ENCODE measurements at regions not wholly inside any gene's neighbourhood (a gene's known extent, or its start where the extent isn't known, plus 50 kb on each side); places are given as distances from the start of the nearest gene placed in this dataset.

GRCh38 chr5:33231935-33232334 lies 208.8 kb upstream of the TARS1 start:
- intact Hi-C loops (cut with micrococcal nuclease) = loop anchor here (2.0 kb wide), 1 partner anchor 89 kb away; no protein-coding TSS in a partner anchor
- Histone ChIP-seq H3K79me2 (ENCODE audit: control insufficient read depth, insufficient read depth, low read length) (no peaks in the 10 kb centered on the region), H3K36me3 (ENCODE audit: control insufficient read depth in 2 of 2, extremely low read depth in 1 of 2, insufficient read depth in 2 of 2, low read length in 2 of 2) (no peaks in the 10 kb centered on the region), H3K9me3 (replicated peaks; ENCODE audit: control insufficient read depth, insufficient read depth, low read length) (no peaks in the 10 kb centered on the region), H3K9ac (replicated peaks; ENCODE audit: extremely low read depth, insufficient read depth, low read length) (no peak overlapping the region), H4K20me1 (replicated peaks; ENCODE audit: control insufficient read depth, extremely low read depth, insufficient read depth, low read length) (no peaks in the 10 kb centered on the region), H3K27ac (ENCODE audit: insufficient read depth, low read depth, low read length) (no peak overlapping the region), H3K27me3 (ENCODE audit: control insufficient read depth in 2 of 2, insufficient read depth in 2 of 2, low read length in 2 of 2) (no peaks in the 10 kb centered on the region), H3K4me2 (ENCODE audit: insufficient read depth, low read length) (no peak overlapping the region), H2AFZ (ENCODE audit: low read depth, low read length) (no peak overlapping the region), H3K4me1 (ENCODE audit: control insufficient read depth, extremely low read depth, insufficient read depth, low read length) (peaks cover 20% of the 10 kb centered on the region), H3K9me1 (replicated peaks; ENCODE audit: control insufficient read depth, extremely low read depth, insufficient read depth, low read length) (no peaks in the 10 kb centered on the region), H3K4me3 (replicated peaks in 1 of 3; ENCODE audit: insufficient read depth in 1 of 3, low read depth in 1 of 3, low read length in 3 of 3) (no peak overlapping the region)
- ChIA-PET CTCF (no interaction called here), POLR2A (no interaction called here)
- dilution Hi-C loops (cut with MboI; ENCODE audit: extremely low pct_ligation_motif_present, low sequenced_read_pairs) = no loop called here
- no TSS peak for BruUV-seq (replicated peaks)
- DNase-seq (ENCODE audit: low read depth, low spot score) (no peak), FAIRE-seq (no peak)
- no peak for TF ChIP-seq CTCF (IDR thresholded peaks at IDR 0.05; ENCODE audit: extremely low read depth in 1 of 2, insufficient read depth in 1 of 2, low read depth in 1 of 2, low read length in 2 of 2)
- TF ChIP-seq POLR2A (IDR thresholded peaks at IDR 0.05; ENCODE audit: low read depth, low read length) = no peak
- TF ChIP-seq MYC (IDR thresholded peaks at IDR 0.05; ENCODE audit: low read depth, low read length) = no peak
- TF ChIP-seq MAX (IDR thresholded peaks at IDR 0.05; ENCODE audit: insufficient read depth, insufficient read length) = no peak
- TF ChIP-seq GATA2 (IDR thresholded peaks at IDR 0.05; ENCODE audit: insufficient read depth, insufficient read length, low read depth, low read length) = no peak
- TF ChIP-seq EZH2 (IDR thresholded peaks at IDR 0.05; ENCODE audit: borderline replicate concordance, low read depth, low read length, severe bottlenecking) = no peak
- no peak for TF ChIP-seq JUN (IDR thresholded peaks at IDR 0.05; ENCODE audit: borderline replicate concordance, insufficient read depth, insufficient read length, low read depth)
- no peak for TF ChIP-seq POLR2AphosphoS5 (IDR thresholded peaks at IDR 0.05; ENCODE audit: insufficient read depth, low read depth, low read length)
- TF ChIP-seq FOS (IDR thresholded peaks at IDR 0.05; ENCODE audit: borderline replicate concordance, insufficient read depth, low read length) = no peak

All from endothelial cell of umbilical vein (primary cell).